HUDEP-2 (cell line): ENCODE measurements at regions not wholly inside any gene's neighbourhood (a gene's known extent, or its start where the extent isn't known, plus 50 kb on each side); places are given as distances from the start of the nearest gene placed in this dataset.
"Not testable (repeated sequence)": the region's sequence is repeated elsewhere in the genome, so short reads cannot be mapped to it uniquely, and the experiment has no call there.

ENCODE experiments used
- DNase-seq, 76 experiments: peaks; one replicate each; lab custom pipeline; 2025; ENCODE audit not compliant: unreplicated experiment in 76 of 76; lab: John Stamatoyannopoulos, UW

GRCh38 chr4:132334081-132334480 lies 815.0 kb upstream of the PCDH10 start:
- no peak for DNase-seq

GRCh38 chr4:132344924-132345828 lies 803.9 kb upstream of the PCDH10 start:
- no peak for DNase-seq

GRCh38 chr4:132346016-132346415 lies 803.1 kb upstream of the PCDH10 start:
- no peak for DNase-seq

GRCh38 chr4:132351606-132352005 lies 797.5 kb upstream of the PCDH10 start:
- not testable (repeated sequence) for DNase-seq

GRCh38 chr4:132382243-132382642 lies 766.9 kb upstream of the PCDH10 start:
- DNase-seq = no peak

GRCh38 chr4:132383571-132384199 lies 765.4 kb upstream of the PCDH10 start:
- no peak for DNase-seq

- DNase-seq = no peak
Observed at GRCh38 chr4:132384709-132385108, 764.4 kb upstream of the PCDH10 start.

- no peak for DNase-seq
Observed at GRCh38 chr4:132386130-132386529, 763.0 kb upstream of the PCDH10 start.

GRCh38 chr4:132387060-132387459 lies 762.0 kb upstream of the PCDH10 start:
- no peak for DNase-seq

GRCh38 chr4:132395561-132395960 lies 753.5 kb upstream of the PCDH10 start:
- DNase-seq = no peak

GRCh38 chr4:132396636-132397035 lies 752.5 kb upstream of the PCDH10 start:
- DNase-seq = no peak

- DNase-seq = no peak
Observed at GRCh38 chr4:132417220-132417619, 731.9 kb upstream of the PCDH10 start.

- DNase-seq = no peak
Observed at GRCh38 chr4:132427125-132427524, 722.0 kb upstream of the PCDH10 start.

GRCh38 chr4:132437117-132437516 lies 712.0 kb upstream of the PCDH10 start:
- peak in 6 of 76 experiments; percentile 1 to 20 (median 2) for DNase-seq

- DNase-seq = no peak
Observed at GRCh38 chr4:132445386-132445785, 703.7 kb upstream of the PCDH10 start.

- DNase-seq = not testable (repeated sequence)
Observed at GRCh38 chr4:132457987-132458386, 691.1 kb upstream of the PCDH10 start.

- DNase-seq = no peak
Observed at GRCh38 chr4:132479543-132479942, 669.6 kb upstream of the PCDH10 start.

- DNase-seq = no peak
Observed at GRCh38 chr4:132488555-132488954, 660.5 kb upstream of the PCDH10 start.

- no peak for DNase-seq
Observed at GRCh38 chr4:132493476-132493875, 655.6 kb upstream of the PCDH10 start.

GRCh38 chr4:132495267-132495812 lies 653.8 kb upstream of the PCDH10 start:
- DNase-seq = not testable (repeated sequence)

- DNase-seq = no peak
Observed at GRCh38 chr4:132498215-132498614, 650.9 kb upstream of the PCDH10 start.

- DNase-seq = no peak
Observed at GRCh38 chr4:132502096-132502552, 647.0 kb upstream of the PCDH10 start.
